ENCODE measurements at regions not wholly inside any gene's neighbourhood (a gene's known extent, or its start where the extent isn't known, plus 50 kb on each side); places are given as distances from the start of the nearest gene placed in this dataset.

- no peak for TF ChIP-seq CTCF (IDR thresholded peaks at IDR 0.05; ENCODE audit: low read depth, low read length)
- TF ChIP-seq POLR2A (IDR thresholded peaks at IDR 0.05; ENCODE audit: extremely low read depth, insufficient read length) = no peak
- no peak for TF ChIP-seq MYC (IDR thresholded peaks at IDR 0.05; ENCODE audit: low read depth, low read length)
- no peak for TF ChIP-seq MAX (IDR thresholded peaks at IDR 0.05; ENCODE audit: low read depth, low read length)
Measured at GRCh38 chr2:33728106-33728505, 129.0 kb upstream of the FAM98A start.
